ENCODE measurements at regions not wholly inside any gene's neighbourhood (a gene's known extent, or its start where the extent isn't known, plus 50 kb on each side); places are given as distances from the start of the nearest gene placed in this dataset.

GRCh38 chr4:173793937-173794510 lies 264.0 kb upstream of the HAND2 start:
- H3K27me3 Mint-ChIP-seq (ENCODE audit: low read depth): no peaks in the 10 kb centered on the region
- no peaks in the 10 kb centered on the region for H3K4me1 Mint-ChIP-seq (ENCODE audit: low read depth)
- H3K27ac Mint-ChIP-seq (ENCODE audit: unreplicated experiment): no peak overlapping the region
- TF ChIP-seq CTCF (IDR thresholded peaks at IDR 0.05): no peak
- DNase-seq (ENCODE audit: low spot score): no peak
- peaks cover 2% of the 10 kb centered on the region for H3K9me3 Mint-ChIP-seq (ENCODE audit: low read depth)
- H3K36me3 Mint-ChIP-seq (ENCODE audit: low read depth): no peaks in the 10 kb centered on the region
- H3K4me3 Mint-ChIP-seq (ENCODE audit: unreplicated experiment): no peak overlapping the region

GRCh38 chr4:173782660-173783059 lies 252.6 kb upstream of the HAND2 start:
- TF ChIP-seq CTCF (IDR thresholded peaks at IDR 0.05): no peak
- DNase-seq (ENCODE audit: low spot score): no peak
- Mint-ChIP-seq H3K36me3 (ENCODE audit: low read depth) (no peaks in the 10 kb centered on the region), H3K27me3 (ENCODE audit: low read depth) (no peaks in the 10 kb centered on the region), H3K4me3 (ENCODE audit: unreplicated experiment) (no peak overlapping the region), H3K4me1 (ENCODE audit: low read depth) (no peaks in the 10 kb centered on the region), H3K9me3 (ENCODE audit: low read depth) (peaks cover 9% of the 10 kb centered on the region), H3K27ac (ENCODE audit: unreplicated experiment) (no peak overlapping the region)

GRCh38 chr4:173777921-173778320 lies 247.9 kb upstream of the HAND2 start:
- Mint-ChIP-seq H3K27ac (ENCODE audit: unreplicated experiment) (no peak overlapping the region), H3K4me1 (ENCODE audit: low read depth) (no peaks in the 10 kb centered on the region), H3K4me3 (ENCODE audit: unreplicated experiment) (no peak overlapping the region), H3K27me3 (ENCODE audit: low read depth) (no peaks in the 10 kb centered on the region), H3K9me3 (ENCODE audit: low read depth) (peaks cover 39% of the 10 kb centered on the region), H3K36me3 (ENCODE audit: low read depth) (peaks cover 1% of the 10 kb centered on the region)
- TF ChIP-seq CTCF (IDR thresholded peaks at IDR 0.05): no peak
- no peak for DNase-seq (ENCODE audit: low spot score)

GRCh38 chr4:173777421-173777820 lies 247.4 kb upstream of the HAND2 start:
- no peak for DNase-seq (ENCODE audit: low spot score)
- H3K9me3 Mint-ChIP-seq (ENCODE audit: low read depth): peaks cover 43% of the 10 kb centered on the region
- no peak overlapping the region for H3K4me3 Mint-ChIP-seq (ENCODE audit: unreplicated experiment)
- no peak overlapping the region for H3K27ac Mint-ChIP-seq (ENCODE audit: unreplicated experiment)
- peaks cover 1% of the 10 kb centered on the region for H3K36me3 Mint-ChIP-seq (ENCODE audit: low read depth)
- no peaks in the 10 kb centered on the region for H3K4me1 Mint-ChIP-seq (ENCODE audit: low read depth)
- no peak for TF ChIP-seq CTCF (IDR thresholded peaks at IDR 0.05)
- no peaks in the 10 kb centered on the region for H3K27me3 Mint-ChIP-seq (ENCODE audit: low read depth)

- Mint-ChIP-seq H3K27ac (ENCODE audit: unreplicated experiment) (no peak overlapping the region), H3K4me3 (ENCODE audit: unreplicated experiment) (no peak overlapping the region), H3K36me3 (ENCODE audit: low read depth) (no peaks in the 10 kb centered on the region), H3K4me1 (ENCODE audit: low read depth) (no peaks in the 10 kb centered on the region), H3K27me3 (ENCODE audit: low read depth) (no peaks in the 10 kb centered on the region), H3K9me3 (ENCODE audit: low read depth) (peaks cover 20% of the 10 kb centered on the region)
- DNase-seq (ENCODE audit: low spot score): no peak
- no peak for TF ChIP-seq CTCF (IDR thresholded peaks at IDR 0.05)
Observed at GRCh38 chr4:173769568-173769967, 239.5 kb upstream of the HAND2 start.

Data from chondrocyte (in vitro differentiated cells).